K562 (cell line): ENCODE measurements at regions not wholly inside any gene's neighbourhood (a gene's known extent, or its start where the extent isn't known, plus 50 kb on each side); places are given as distances from the start of the nearest gene placed in this dataset.
A peak's percentile ranks its signal among the peaks of the same experiment; 100 is the strongest.

Source experiments
- CBX8 ChIP-seq: fragments of 200-600 bp; sonication (generic); IDR thresholded peaks from 2 replicates; pipeline ENCODE4 v1.6.1; 2012; ENCODE audit warnings: borderline replicate concordance, mixed run types, low read depth, mild to moderate bottlenecking, moderate library complexity, mixed read lengths, low read length, control low read depth, inconsistent platforms; ENCODE audit not compliant: poor library complexity, severe bottlenecking; ENCODE audit errors: extremely low read depth
- ETV1 ChIP-seq: fragments of 450-650 bp; conservative IDR thresholded peaks from 2 replicates; pipeline ENCODE4 v1.6.1; 2016; ENCODE audit warnings: missing genetic modification characterization, control low read depth, low read depth, missing compliant biosample characterization
- GATAD2B ChIP-seq: fragments of 450-650 bp; IDR thresholded peaks from 2 replicates; pipeline ENCODE4 v1.6.1; 2017; ENCODE audit warnings: mild to moderate bottlenecking, borderline replicate concordance
- KAT2B ChIP-seq: IDR thresholded peaks from one replicate; pipeline ENCODE4 v1.6.1; 2012; ENCODE audit warnings: low read depth, mild to moderate bottlenecking, control low read depth, inconsistent platforms, low read length, moderate library complexity
- MCM7 ChIP-seq, 2 experiments: fragments of 450-650 bp; IDR thresholded peaks; 2 replicates each; pipeline ENCODE4 v1.6.1; 2016 to 2018
- NRF1 ChIP-seq, 2 experiments: fragments of 450-650 bp; IDR thresholded peaks in 1 of 2; conservative IDR thresholded peaks in 1 of 2; 2 replicates each; pipeline ENCODE4 v1.6.1; 2014; ENCODE audit warnings: mild to moderate bottlenecking in 2 of 2
- PCBP1 ChIP-seq: fragments of 200-400 bp; formaldehyde crosslinking; IDR thresholded peaks from 2 replicates; pipeline ENCODE4 v1.6.1; 2018; ENCODE audit warnings: mild to moderate bottlenecking, low read depth, low read length; ENCODE audit not compliant: poor library complexity, severe bottlenecking
- TAF7 ChIP-seq: fragments of 450-650 bp; IDR thresholded peaks from 2 replicates; pipeline ENCODE4 v1.6.1; 2016; ENCODE audit warnings: missing genetic modification characterization, missing compliant biosample characterization
- TCFL5 ChIP-seq: fragments of 250-450 bp; sonication (Bioruptor Pico); conservative IDR thresholded peaks from 2 replicates; pipeline ENCODE4 v1.6.1; 2021; ENCODE audit warnings: mild to moderate bottlenecking, moderate library complexity, matching md5 sums
- ZNF324 ChIP-seq: fragments of 250-450 bp; sonication (Bioruptor Pico); IDR thresholded peaks from 2 replicates; pipeline ENCODE4 v1.4.0; 2020; ENCODE audit warnings: mild to moderate bottlenecking
- ZNF551 ChIP-seq: fragments of 250-450 bp; sonication (Bioruptor Pico); IDR thresholded peaks from 2 replicates; pipeline ENCODE4 v1.5.0; 2021; ENCODE audit warnings: mild to moderate bottlenecking, moderate library complexity
- ZNF764 ChIP-seq: fragments of 250-450 bp; sonication (Bioruptor Pico); IDR thresholded peaks from 2 replicates; pipeline ENCODE4 v1.4.0; 2020; ENCODE audit warnings: low read depth, mild to moderate bottlenecking, moderate library complexity
- TF ChIP-seq, protein P1 (sequence below): fragments of 200-600 bp; sonication (generic); IDR thresholded peaks from one replicate; pipeline ENCODE4 v1.6.1; 2012; ENCODE audit warnings: mild to moderate bottlenecking, low read depth, low read length, inconsistent platforms
- TF ChIP-seq, protein P2 (sequence below): fragments of 450-650 bp; formaldehyde crosslinking; IDR thresholded peaks from 2 replicates; pipeline ENCODE4 v1.4.0; 2022; ENCODE audit warnings: mild to moderate bottlenecking, moderate library complexity
- TF ChIP-seq, protein P3 (sequence below): fragments of 200-400 bp; formaldehyde crosslinking; IDR thresholded peaks from 2 replicates; pipeline ENCODE4 v1.6.1; 2017; ENCODE audit warnings: mild to moderate bottlenecking, low read depth, low read length, moderate library complexity

DNA sequence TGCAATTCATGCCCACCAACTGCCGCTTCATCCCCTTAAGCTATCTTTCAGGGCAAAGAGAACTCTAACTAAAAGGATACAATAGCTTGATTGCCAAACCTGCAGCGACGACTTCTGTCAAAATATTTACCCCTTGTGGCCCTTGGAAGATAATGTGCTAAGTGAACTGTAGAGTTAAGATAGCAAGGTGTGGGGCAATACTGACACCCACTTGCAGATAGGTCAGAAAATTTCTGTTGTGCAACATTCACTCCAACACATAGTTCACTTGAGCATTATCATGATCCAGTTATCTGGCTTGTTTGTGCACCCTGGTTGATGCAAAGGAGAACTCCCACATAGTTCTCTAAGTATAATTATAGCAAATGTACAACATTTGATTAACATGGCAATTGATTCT lies 55.6 kb downstream of the RHOXF2B start (continued):
- TF ChIP-seq, protein P1, sequence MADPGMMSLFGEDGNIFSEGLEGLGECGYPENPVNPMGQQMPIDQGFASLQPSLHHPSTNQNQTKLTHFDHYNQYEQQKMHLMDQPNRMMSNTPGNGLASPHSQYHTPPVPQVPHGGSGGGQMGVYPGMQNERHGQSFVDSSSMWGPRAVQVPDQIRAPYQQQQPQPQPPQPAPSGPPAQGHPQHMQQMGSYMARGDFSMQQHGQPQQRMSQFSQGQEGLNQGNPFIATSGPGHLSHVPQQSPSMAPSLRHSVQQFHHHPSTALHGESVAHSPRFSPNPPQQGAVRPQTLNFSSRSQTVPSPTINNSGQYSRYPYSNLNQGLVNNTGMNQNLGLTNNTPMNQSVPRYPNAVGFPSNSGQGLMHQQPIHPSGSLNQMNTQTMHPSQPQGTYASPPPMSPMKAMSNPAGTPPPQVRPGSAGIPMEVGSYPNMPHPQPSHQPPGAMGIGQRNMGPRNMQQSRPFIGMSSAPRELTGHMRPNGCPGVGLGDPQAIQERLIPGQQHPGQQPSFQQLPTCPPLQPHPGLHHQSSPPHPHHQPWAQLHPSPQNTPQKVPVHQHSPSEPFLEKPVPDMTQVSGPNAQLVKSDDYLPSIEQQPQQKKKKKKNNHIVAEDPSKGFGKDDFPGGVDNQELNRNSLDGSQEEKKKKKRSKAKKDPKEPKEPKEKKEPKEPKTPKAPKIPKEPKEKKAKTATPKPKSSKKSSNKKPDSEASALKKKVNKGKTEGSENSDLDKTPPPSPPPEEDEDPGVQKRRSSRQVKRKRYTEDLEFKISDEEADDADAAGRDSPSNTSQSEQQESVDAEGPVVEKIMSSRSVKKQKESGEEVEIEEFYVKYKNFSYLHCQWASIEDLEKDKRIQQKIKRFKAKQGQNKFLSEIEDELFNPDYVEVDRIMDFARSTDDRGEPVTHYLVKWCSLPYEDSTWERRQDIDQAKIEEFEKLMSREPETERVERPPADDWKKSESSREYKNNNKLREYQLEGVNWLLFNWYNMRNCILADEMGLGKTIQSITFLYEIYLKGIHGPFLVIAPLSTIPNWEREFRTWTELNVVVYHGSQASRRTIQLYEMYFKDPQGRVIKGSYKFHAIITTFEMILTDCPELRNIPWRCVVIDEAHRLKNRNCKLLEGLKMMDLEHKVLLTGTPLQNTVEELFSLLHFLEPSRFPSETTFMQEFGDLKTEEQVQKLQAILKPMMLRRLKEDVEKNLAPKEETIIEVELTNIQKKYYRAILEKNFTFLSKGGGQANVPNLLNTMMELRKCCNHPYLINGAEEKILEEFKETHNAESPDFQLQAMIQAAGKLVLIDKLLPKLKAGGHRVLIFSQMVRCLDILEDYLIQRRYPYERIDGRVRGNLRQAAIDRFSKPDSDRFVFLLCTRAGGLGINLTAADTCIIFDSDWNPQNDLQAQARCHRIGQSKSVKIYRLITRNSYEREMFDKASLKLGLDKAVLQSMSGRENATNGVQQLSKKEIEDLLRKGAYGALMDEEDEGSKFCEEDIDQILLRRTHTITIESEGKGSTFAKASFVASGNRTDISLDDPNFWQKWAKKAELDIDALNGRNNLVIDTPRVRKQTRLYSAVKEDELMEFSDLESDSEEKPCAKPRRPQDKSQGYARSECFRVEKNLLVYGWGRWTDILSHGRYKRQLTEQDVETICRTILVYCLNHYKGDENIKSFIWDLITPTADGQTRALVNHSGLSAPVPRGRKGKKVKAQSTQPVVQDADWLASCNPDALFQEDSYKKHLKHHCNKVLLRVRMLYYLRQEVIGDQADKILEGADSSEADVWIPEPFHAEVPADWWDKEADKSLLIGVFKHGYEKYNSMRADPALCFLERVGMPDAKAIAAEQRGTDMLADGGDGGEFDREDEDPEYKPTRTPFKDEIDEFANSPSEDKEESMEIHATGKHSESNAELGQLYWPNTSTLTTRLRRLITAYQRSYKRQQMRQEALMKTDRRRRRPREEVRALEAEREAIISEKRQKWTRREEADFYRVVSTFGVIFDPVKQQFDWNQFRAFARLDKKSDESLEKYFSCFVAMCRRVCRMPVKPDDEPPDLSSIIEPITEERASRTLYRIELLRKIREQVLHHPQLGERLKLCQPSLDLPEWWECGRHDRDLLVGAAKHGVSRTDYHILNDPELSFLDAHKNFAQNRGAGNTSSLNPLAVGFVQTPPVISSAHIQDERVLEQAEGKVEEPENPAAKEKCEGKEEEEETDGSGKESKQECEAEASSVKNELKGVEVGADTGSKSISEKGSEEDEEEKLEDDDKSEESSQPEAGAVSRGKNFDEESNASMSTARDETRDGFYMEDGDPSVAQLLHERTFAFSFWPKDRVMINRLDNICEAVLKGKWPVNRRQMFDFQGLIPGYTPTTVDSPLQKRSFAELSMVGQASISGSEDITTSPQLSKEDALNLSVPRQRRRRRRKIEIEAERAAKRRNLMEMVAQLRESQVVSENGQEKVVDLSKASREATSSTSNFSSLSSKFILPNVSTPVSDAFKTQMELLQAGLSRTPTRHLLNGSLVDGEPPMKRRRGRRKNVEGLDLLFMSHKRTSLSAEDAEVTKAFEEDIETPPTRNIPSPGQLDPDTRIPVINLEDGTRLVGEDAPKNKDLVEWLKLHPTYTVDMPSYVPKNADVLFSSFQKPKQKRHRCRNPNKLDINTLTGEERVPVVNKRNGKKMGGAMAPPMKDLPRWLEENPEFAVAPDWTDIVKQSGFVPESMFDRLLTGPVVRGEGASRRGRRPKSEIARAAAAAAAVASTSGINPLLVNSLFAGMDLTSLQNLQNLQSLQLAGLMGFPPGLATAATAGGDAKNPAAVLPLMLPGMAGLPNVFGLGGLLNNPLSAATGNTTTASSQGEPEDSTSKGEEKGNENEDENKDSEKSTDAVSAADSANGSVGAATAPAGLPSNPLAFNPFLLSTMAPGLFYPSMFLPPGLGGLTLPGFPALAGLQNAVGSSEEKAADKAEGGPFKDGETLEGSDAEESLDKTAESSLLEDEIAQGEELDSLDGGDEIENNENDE, result no peak
- TF ChIP-seq TCFL5 (CRISPR knock-in tag) (no peak), TAF7 (tag) (no peak), PCBP1 (no peak), CBX8 (no peak), ZNF764 (CRISPR knock-in tag) (no peak), MCM7 (IDR thresholded peaks at IDR 0.05) (no peak), ZNF551 (CRISPR knock-in tag) (no peak), ZNF324 (CRISPR knock-in tag) (no peak), NRF1 (conservative IDR thresholded peaks at IDR 0.05 in 1 of 2, IDR thresholded peaks at IDR 0.05 in 1 of 2) (0 out of 4 replicates have a peak, but pooled peaks of 1 of the 2 experiments have one; percentile 22), ETV1 (no peak), GATAD2B (no peak), KAT2B (no peak)
- TF ChIP-seq, protein P2, sequence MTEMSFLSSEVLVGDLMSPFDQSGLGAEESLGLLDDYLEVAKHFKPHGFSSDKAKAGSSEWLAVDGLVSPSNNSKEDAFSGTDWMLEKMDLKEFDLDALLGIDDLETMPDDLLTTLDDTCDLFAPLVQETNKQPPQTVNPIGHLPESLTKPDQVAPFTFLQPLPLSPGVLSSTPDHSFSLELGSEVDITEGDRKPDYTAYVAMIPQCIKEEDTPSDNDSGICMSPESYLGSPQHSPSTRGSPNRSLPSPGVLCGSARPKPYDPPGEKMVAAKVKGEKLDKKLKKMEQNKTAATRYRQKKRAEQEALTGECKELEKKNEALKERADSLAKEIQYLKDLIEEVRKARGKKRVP, result no peak
- TF ChIP-seq, protein P3, sequence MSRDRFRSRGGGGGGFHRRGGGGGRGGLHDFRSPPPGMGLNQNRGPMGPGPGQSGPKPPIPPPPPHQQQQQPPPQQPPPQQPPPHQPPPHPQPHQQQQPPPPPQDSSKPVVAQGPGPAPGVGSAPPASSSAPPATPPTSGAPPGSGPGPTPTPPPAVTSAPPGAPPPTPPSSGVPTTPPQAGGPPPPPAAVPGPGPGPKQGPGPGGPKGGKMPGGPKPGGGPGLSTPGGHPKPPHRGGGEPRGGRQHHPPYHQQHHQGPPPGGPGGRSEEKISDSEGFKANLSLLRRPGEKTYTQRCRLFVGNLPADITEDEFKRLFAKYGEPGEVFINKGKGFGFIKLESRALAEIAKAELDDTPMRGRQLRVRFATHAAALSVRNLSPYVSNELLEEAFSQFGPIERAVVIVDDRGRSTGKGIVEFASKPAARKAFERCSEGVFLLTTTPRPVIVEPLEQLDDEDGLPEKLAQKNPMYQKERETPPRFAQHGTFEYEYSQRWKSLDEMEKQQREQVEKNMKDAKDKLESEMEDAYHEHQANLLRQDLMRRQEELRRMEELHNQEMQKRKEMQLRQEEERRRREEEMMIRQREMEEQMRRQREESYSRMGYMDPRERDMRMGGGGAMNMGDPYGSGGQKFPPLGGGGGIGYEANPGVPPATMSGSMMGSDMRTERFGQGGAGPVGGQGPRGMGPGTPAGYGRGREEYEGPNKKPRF, result no peak
